ENCODE measurements at regions not wholly inside any gene's neighbourhood (a gene's known extent, or its start where the extent isn't known, plus 50 kb on each side); places are given as distances from the start of the nearest gene placed in this dataset.

GRCh38 chr16:60566901-60567300 lies 1469.3 kb downstream of the CDH8 start:
- TF ChIP-seq CTCF (IDR thresholded peaks at IDR 0.05; ENCODE audit: low read length) (no peak), EZH2 (optimal IDR thresholded peaks at IDR 0.05; ENCODE audit: low read depth, low read length) (no peak)
